GM21526 (cell line): ENCODE measurements at regions not wholly inside any gene's neighbourhood (a gene's known extent, or its start where the extent isn't known, plus 50 kb on each side); places are given as distances from the start of the nearest gene placed in this dataset.
A peak's percentile ranks its signal among the peaks of the same experiment; 100 is the strongest.

Experiments used
- ATAC-seq: cut with Tn5 transposase; IDR thresholded peaks from one replicate; pipeline ENCODE4 v1.9.1; 2021; ENCODE audit warnings: moderate library complexity; ENCODE audit not compliant: unreplicated experiment, low FRiP score

GRCh38 chr21:26412885-26413284 lies 160.2 kb downstream of the CYYR1 start:
- ATAC-seq = no peak

GRCh38 chr21:26409735-26410134 lies 163.4 kb downstream of the CYYR1 start:
- ATAC-seq = no peak

- ATAC-seq = no peak
Observed at GRCh38 chr21:26408511-26408910, 164.6 kb downstream of the CYYR1 start.

DNA sequence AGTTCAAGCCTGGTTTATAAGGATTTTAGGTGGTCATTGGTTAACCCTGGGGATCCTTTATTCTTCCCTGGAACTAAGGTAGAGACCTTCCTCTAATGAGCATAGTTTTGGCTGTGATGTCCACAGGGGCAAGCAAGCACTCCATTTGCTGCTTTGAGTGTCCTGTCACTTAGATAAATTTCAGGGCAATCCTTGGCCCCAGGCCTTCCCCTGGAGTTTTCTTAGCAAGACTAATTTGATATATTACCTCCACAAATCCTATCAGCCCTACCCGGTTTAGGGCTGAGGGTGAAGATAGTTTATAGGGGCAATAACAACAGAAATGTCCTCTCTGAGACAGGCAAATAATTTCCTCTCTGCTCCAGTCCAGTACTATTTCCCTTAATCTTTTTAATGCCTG lies 166.6 kb downstream of the CYYR1 start:
- ATAC-seq = no peak

GRCh38 chr21:26405735-26406361 lies 167.2 kb downstream of the CYYR1 start:
- ATAC-seq = no peak

DNA sequence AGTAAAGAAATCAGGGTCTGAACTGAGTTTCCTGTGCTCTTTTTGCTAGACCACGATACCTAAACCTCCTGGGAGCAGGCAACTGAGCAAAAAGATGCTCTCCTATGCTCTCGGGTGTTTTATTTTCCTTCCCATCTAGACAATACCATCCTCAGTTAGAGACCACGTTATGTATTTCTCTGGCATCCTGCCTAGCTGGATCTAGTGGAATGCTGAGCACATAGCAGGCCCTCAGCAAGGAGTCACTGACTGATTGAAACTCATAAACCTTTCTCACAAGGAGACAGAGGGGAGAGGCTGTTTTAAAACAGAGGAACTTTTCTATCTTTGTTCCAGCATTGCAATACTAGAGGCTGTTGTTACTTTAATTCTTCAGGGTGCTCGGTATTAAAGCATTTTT lies 168.0 kb downstream of the CYYR1 start:
- no peak for ATAC-seq

DNA sequence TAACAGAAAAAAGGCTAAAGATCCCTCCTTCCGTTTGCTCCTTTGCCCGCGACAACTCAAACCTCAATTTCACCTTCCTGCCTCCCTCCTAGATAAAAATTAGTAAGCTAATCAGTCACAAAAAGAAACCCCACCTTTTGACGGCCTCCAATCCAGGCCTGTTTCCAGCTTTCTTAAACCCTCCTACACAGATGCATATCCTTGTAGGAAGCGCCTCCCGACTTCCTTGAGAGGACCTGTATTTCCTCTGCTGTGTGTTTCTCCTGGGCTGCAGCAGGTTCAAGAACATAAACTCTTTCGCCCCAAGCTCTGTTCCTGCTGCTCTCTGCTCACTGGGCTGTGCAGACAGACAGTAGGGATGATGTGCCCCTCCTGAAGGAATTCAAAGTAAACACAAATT lies 168.8 kb downstream of the CYYR1 start:
- no peak for ATAC-seq

- ATAC-seq = no peak
Observed at GRCh38 chr21:26403321-26403720, 169.8 kb downstream of the CYYR1 start.

GRCh38 chr21:26397545-26397944 lies 175.5 kb downstream of the CYYR1 start:
- no peak for ATAC-seq

GRCh38 chr21:26394341-26394740 lies 178.7 kb downstream of the CYYR1 start:
- ATAC-seq = no peak

- no peak for ATAC-seq
Observed at GRCh38 chr21:26391166-26391565, 181.9 kb downstream of the CYYR1 start.

DNA sequence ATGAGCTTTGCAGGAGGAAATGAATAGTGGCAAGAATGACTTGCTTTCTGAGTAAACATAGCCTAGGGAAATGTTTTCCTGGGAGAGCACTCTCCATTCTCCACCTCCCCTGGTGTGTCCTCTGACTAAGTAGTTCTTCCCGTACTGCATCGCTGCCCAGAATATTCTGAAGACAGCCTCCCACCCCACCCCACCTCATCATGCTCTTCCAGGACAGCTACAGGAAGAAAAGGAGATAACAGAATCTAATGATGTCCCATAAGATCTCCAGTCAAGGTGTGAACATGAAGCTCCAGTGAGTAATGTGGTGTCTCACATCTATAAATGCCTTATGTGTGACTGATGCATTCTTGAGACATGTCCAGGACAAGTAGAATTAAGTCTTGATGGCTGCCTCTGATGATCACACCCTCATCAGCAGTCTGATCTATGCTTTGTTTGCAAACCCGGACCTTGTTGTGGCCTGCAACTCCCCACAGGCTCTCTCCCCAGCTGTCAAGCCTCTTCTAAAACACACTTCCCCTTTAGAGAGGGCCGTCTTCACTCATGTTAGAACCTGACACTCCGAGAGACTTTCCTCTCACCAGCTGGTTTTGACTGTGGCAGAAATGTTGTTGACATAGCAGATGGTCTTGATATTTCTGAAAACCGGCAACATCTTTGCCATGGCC lies 183.0 kb downstream of the CYYR1 start:
- ATAC-seq = peak; percentile 68

GRCh38 chr21:26388731-26389231 lies 184.3 kb downstream of the CYYR1 start:
- no peak for ATAC-seq

DNA sequence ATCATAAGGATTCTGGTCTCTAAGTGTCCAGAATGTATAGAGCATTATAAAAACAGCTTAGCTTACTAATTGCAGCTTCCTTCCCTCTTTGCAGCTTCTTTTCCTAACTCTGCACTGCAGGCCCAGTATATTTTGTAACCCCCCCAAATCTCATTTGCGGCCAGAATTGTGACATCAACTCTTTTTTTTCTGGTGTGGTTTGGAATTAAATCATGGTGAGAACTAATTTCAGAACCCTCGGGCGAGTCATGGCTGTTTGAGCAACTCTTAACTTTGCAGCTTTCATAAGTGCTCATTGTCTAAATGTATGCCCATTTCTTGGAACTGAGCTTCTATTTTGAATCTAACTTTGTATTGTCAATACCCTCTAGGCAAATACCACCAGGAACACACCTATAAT lies 187.4 kb downstream of the CYYR1 start:
- no peak for ATAC-seq

GRCh38 chr21:26379561-26379960 lies 193.5 kb downstream of the CYYR1 start:
- no peak for ATAC-seq

DNA sequence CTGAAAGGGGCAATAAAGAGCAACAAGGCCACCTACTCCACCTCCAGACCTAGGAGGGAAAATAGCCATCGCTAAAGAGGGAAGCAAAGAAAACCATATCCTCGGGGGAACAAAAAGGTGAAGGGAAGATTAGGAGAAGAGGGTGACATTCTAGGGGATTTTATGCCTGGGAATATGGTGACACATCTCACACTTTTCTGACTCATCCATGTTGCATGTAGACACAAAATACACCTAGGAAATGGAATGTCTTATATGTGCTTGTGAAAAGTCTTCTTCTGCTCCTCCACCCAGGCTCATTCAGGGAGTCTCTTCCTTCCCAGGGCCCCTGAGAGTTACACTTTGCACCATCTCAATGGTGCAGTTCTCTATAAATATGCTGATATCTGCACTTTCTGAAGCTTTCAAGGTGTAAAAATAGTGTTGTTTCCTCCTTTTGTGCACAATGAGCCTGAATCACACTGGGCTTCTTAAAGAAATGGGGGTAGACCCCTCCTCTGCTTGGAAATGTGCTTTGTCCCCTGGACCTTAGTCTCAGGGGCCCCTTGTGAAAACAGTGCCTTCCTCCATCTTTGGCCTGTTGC lies 195.9 kb downstream of the CYYR1 start:
- ATAC-seq = no peak

DNA sequence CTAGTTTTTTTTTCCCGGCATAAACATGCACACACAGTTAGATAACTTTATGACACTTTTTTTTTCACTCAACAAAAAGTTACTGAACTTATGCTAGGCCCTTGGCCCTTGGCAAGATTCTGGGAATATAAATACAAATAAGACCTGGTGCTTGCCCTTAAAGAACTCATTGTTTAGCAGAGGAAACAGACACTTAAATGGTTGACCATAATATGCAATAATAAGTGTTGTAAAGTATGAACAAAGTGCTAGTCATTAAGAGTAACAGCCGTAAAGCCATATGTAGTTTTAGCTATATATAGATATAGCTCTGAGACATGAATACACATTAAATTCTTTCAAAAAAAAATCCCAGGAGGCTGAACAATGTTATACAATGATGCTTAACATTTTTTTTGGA lies 198.3 kb downstream of the CYYR1 start:
- no peak for ATAC-seq

DNA sequence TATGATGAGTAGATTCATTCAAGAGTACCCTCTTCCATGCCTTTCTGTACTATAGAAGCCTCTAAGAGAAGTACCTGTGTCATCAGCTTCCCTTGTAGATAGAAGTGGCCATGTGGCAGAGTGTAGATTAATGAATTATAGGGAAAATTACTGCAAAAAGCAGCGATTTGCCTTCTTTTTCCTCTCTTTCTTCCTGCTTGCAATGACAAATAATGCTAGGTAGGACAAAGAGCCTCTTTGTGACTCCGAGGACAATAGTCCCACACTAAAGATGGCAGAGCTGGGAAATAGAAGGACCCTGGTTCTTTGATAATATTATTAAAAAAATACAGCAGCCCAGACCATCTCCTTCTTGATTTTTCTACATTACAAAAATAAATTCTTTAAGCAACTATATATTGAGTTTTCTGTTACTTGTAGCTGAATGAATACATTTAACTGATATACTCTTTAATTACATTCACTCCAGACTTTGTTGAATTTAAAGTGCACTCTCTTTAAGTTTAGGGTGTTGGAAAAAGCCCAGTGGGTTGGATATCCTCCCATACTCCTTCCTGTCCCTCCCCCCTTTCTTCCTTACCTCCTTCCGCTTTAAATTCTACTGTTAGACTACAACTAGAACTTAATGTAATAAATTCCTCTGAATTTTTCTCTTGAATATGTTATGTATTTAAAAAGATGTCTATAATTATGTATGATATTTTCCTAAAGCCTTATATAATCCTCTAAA lies 198.2 kb upstream of the APP start:
- no peak for ATAC-seq

DNA sequence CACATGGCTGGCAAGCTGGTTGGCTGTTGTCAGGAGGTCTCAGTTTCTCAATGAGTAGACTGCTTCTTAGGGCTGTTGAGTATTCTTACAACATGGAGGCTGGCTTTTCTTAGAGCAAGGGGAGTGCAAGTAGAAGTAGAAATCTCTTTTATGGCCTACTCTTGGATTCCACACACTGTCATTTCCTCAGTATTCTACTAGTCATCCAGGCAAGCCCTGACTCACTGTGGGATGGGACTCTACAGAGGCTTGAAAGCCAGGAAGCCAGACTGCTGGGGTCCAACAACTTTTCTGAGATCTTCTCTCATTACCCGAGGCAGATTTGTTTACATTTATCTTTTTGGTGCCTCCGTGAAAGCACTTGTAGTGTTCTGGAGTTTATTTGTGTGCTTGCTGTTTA lies 196.2 kb upstream of the APP start:
- no peak for ATAC-seq

DNA sequence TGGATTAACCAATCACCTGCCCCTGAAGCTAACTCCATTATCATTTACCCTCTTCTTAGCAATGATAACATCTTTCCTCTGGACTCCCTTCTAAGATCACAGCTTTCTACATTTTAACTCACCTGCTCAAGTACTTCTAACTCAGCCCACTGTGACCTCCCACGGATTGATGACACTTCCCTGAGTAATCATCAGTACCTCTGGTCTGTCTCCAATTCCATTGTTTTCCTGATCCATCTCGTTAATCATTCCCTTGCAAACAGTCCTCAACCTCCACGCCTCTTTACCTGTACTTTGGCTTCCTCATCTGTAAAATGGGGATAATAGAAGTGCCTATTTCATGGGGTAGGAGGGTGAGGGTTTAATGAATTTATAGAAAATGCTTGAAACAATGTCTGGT lies 195.3 kb upstream of the APP start:
- no peak for ATAC-seq

DNA sequence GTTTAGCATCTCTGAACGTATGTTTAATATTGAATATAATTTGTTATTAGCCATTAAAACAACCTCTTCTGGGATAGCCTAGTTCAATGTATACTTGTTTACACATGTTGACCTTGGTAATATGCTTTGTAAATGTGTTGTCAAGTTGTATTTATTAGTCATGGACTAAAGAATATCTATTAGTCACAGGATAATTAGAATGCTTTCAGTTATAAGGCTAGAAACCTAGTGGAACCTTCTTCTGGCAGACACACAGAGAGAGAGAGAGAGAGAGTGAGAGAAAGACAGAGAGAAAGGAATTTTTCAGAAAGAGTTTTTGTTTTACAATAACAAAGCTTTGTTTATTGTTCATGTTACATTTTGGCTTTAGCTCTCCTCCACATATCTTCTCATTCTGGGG lies 181.1 kb upstream of the APP start:
- ATAC-seq = no peak
